CD4-positive, alpha-beta T cell treated with Interleukin-4 for 4 hours (primary cell): ENCODE measurements at regions not wholly inside any gene's neighbourhood (a gene's known extent, or its start where the extent isn't known, plus 50 kb on each side); places are given as distances from the start of the nearest gene placed in this dataset.

ENCODE experiments used
- DNase-seq: peaks from one replicate; pipeline ENCODE4 v3.0.0-alpha.2; 2020

DNA sequence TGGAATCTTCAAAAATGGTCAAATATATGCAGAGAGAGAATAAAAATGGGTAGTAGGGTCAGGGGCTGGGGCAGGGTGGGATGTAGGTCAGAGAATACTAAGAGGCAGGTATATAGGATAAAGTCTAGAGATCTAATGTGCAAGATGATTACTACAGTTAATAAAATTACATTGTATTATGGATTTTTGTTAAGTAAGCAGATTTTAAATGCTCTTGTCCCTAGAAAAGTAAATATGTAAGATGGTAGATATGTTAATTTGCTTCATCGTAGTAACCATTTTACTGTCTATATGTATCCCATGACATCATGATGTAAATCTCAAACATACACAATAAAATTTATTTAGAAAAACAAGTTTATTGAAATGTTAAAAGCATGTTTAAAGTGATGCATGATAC is 1051.4 kb downstream of the AGBL1 start:
- no peak for DNase-seq

DNA sequence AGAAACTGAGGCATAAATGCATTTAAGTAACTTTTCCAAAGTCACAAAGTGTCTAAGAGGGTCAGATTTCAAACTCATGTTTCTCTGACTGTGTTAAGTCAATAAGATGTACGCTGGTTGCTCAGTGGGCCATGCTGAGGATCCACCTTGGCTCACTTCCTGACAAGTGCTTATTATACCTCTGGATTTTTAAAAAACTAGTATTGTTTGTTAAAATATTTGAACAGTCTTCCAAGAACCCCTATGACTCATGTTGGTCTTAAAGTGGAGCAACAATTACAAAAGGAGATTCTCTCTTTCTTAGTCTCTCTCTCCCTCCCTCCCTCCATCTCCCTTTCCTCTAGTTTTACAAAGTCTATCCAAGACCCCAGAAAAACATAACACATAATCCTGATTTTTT is 1050.2 kb downstream of the AGBL1 start:
- no peak for DNase-seq

DNA sequence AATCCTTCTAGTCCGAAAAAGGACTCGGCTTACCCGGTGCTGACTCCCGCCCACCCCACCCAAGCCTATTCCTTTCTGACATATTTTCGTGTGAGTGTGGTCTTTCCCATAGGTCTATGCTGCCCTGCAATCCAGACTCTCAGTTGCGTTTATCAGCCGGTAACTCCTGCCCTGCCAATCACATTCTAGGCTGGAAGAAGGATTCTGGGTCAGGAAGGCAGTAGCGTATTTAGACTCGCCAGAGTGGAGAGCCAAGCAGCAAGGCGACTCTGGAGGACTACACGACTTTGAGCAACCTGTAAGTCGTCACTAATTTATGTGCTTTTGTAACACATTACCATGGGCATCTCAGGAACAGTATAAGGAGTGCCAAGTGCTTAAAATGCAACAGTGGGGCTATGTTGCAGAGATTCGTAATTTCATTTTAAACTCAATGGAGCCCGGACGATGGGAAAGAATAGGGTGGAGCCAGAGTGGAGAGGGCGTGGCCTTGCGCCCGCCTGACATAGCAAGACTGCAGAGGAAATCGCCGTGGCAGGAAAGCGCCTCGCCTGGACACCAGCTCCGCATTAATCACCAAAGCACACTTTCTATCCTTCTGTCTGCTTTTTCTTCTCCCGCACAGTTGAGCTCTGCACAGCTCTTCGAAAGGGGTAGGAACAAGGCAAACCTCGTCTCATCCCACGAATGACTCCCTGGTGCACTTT is 1044.2 kb downstream of the AGBL1 start:
- DNase-seq, result no peak

DNA sequence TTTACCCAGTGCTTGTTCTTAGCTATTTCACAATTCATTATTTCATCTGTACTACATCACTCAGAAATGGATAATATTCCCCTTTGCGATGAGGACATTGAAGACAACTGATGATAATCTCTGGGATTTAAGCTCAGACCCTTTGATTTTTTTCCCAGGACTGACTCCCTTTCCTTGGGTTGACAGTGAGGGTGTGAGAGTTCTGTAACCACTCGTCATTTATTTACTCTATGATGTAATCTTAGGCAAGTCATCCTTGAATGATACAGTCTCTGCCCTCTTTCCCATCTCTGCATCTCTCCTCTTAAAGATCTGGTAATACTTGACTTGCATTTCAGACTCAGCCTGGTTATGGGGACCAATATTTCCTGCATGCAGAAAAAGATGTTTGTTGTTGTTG is 1041.7 kb downstream of the AGBL1 start:
- DNase-seq, result no peak

DNA sequence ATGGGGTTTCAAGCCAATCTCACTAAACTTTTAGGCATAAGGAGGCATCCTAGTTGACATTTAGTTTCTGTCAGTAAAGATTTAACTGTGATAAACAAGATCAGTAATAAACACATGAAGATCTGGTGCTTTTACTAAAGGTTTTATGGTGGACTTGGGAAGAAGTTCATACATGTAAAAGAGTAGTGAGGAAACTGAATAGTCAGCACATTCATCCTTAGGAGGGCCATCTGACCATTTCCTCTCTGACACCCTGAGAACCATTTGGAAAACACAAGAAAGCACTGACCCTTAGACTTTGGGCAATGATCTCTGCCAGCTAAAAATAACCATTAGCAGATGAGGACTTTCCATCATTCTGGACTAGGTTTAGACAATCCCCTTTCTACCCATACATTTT is 1040.9 kb downstream of the AGBL1 start:
- DNase-seq, result no peak

DNA sequence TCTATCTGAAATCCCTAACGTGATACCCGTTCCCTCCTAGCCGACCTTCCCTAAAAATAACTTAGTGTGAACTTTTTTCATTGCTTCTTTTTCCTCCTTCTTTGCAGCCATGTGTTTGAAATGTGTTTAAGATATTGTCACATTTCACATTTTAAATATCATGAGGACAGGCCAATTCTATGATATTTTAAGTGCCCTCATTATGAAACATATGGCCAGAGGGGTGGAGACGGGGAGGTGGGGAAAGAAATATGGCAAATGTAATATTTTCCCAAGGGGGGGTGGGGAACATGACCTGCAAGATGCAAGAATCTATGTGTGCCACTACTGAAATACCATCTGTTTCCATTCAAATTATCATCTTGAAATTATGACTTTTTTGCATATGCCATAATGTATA is 1039.2 kb downstream of the AGBL1 start:
- no peak for DNase-seq

DNA sequence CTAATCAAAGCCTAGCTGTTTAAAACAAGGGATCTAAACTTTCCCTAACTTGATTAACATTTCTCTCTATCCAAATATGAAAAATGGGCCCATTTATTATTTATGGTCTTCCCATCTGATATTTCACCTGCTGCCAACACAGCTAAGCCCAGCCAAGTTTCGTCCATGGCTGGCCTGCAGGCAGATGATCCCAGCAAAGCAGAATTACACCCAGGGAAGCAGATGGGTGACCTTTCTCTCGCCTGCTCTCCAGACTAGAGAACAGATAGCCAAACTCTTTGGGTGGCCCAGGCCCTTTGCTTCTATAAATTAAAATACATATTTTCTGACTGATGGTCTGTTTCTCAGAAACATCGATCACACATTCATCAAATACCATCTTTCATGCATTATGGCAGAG is 1038.8 kb downstream of the AGBL1 start:
- DNase-seq, result no peak

DNA sequence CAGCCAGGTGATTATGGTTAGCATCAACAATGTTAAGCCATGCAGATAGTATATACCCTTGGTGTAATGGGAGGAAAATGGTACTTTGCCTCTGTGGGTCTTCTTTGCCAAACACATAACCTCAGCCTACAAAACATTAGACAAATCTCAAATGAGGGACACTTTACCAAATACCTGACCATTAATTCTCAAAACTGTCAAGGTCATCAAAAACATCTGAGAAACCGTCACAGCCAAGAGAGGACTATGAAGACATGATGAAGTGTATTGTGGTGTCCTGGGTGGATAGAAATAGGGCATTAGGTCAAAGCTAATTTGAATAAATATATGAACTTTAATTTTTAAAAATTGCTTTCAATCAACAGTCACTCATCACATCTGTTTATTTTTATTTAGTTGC is 1036.1 kb downstream of the AGBL1 start:
- no peak for DNase-seq

DNA sequence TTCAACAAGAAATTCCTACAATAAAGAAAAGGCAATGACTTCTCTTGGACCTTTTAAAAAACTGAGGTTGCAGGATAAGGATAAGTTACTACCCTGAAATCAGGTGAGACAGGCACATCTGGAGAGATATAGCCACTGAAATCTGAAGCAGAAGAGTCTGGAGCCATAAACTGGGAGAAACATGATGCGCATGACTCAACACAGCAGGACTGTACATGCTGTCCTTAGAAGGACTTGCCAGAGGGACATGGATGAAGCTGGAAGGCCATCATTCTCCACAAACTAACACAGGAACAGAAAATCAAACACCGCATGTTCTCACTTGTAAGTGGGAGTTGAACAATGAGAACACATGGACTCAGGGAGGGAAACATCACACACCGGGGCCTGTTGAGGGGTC is 1020.2 kb downstream of the AGBL1 start:
- DNase-seq, result no peak

DNA sequence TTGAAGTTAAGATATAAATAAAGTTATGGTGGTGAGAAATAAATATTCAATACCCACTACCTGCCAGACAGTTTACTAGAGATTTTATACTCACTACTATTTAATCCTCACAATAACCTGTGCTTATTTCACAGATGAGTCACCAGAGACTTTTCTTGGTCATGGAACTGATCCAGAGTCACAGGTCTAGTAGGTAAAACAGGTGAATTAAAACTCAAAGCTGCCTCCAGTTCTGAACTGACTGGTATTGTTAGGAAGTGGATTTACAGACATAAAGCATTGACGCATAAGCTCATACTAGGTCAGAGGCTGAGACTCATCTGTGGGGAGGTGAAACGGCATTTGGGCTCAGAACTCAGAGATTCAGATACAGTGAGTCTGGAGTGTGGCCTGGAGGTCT is 1009.9 kb downstream of the AGBL1 start:
- no peak for DNase-seq

DNA sequence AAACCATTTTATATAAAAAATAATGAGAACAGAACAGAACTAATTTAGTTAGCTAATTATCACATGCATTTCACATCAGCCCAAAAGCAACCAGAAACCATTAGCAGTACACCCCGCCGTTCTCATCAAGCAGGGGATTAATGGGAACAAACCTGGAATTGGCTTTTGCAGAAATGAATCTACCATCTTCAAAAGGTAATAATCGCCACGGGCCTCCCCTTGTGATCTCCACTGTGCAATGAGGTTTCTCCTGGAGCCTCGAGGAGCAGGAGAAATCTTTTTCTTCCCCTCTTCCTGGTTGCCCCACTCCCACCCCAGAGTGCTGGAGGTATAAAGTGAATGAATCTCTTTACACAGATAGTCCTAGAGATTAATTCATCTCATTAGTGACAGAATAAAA is 1003.5 kb downstream of the AGBL1 start:
- DNase-seq, result no peak

DNA sequence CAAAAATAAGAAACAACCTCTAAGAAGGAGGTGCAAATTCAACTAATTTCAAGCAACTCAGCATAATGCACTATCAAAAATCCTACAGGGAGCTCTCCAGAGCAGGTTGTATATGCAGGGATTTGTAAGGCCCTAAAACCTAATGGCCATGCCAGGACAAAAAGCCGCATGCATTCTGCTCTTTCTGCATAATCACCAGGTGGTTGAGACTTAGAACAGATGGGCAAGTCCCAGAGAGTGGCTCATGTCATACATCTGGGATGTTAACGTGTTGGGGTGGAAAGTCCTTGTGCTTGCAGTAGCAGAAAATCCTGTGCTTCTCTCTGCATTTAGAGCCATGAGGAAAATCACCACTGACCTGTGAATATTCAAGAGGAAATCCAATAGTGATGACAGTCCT is 1002.9 kb downstream of the AGBL1 start:
- DNase-seq, result no peak

DNA sequence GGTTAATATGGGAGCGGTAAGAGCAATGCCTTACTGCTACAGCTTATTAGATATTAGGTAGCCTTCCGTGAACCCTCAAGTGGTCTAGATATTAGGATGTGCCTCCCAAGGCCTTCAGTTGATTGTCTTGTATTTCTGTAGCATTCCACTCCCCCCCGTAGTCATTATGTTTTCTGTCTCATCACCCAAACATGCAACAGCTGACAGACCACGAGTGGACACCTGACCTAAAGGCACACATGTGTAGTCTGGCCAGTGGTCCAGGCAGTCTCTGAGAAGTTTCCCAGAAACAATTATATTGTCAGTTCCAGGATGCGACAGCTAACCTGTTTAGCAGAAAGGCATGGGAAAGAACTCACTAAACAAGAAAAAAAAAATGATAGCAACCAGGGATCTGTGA is 1000.9 kb downstream of the AGBL1 start:
- DNase-seq, result no peak
